ENCODE measurements at regions not wholly inside any gene's neighbourhood (a gene's known extent, or its start where the extent isn't known, plus 50 kb on each side); places are given as distances from the start of the nearest gene placed in this dataset.

GRCh38 chr2:65991381-65992197, 443.3 kb upstream of the MEIS1 start:
- no peak overlapping the region for H3K14ac ChIP-seq (ENCODE audit: low read length)
- no peak overlapping the region for H3K4ac ChIP-seq (ENCODE audit: low read depth, low read length)
- no peak overlapping the region for H2BK5ac ChIP-seq (ENCODE audit: low read depth, low read length, poor library complexity)
- peak overlapping the region; percentile 19 for H3K27ac ChIP-seq (ENCODE audit: low read depth, low read length)
- H3K27me3 ChIP-seq (ENCODE audit: insufficient read depth, low read length): no peaks in the 10 kb centered on the region
- no peak overlapping the region for H3K23ac ChIP-seq (ENCODE audit: low read length)
- no peaks in the 10 kb centered on the region for H3K79me1 ChIP-seq (ENCODE audit: low read length)
- H3K4me1 ChIP-seq (ENCODE audit: control insufficient read depth in 1 of 2, insufficient read depth in 2 of 2, low read length in 2 of 2): peaks cover 0 to 3% of the 10 kb centered on the region in 2 experiments
- H2AFZ ChIP-seq (ENCODE audit: insufficient read depth, low read length, poor library complexity): no peak overlapping the region
- no peak overlapping the region for H3K9ac ChIP-seq (ENCODE audit: low read length)
- H3K9me3 ChIP-seq (ENCODE audit: insufficient read depth, low read depth, low read length): no peaks in the 10 kb centered on the region
- H4K12ac ChIP-seq (ENCODE audit: low read depth, low read length): no peak overlapping the region
- H3K36me3 ChIP-seq (ENCODE audit: control insufficient read depth in 1 of 2, insufficient read depth in 2 of 2, low read length in 2 of 2): no peaks in the 10 kb centered on the region
- no peak overlapping the region for H4K8ac ChIP-seq (ENCODE audit: low read depth, low read length)
- H2AK5ac ChIP-seq (ENCODE audit: low read length): no peak overlapping the region
- no peak overlapping the region for H2BK120ac ChIP-seq (ENCODE audit: insufficient read depth, low read length, poor library complexity)
- H2BK12ac ChIP-seq (ENCODE audit: low read length): no peak overlapping the region
- WGBS (ENCODE audit: extremely low coverage, insufficient coverage, insufficient read length): no CpG with 5 or more reads among the region's 9 CpGs
- H3K4me3 ChIP-seq (ENCODE audit: low read depth, low read length): no peak overlapping the region
- H3K4me2 ChIP-seq (ENCODE audit: low read length): no peak overlapping the region
- H3K18ac ChIP-seq (ENCODE audit: low read length): no peak overlapping the region
- H4K91ac ChIP-seq (ENCODE audit: low read depth, low read length): no peak overlapping the region
- no peaks in the 10 kb centered on the region for H3K79me2 ChIP-seq (ENCODE audit: control insufficient read depth, insufficient read depth, low read length, poor library complexity)
- no peak for DNase-seq

GRCh38 chr2:65985986-65986385, 448.9 kb upstream of the MEIS1 start:
- H3K4me1 ChIP-seq (ENCODE audit: control insufficient read depth in 1 of 2, insufficient read depth in 2 of 2, low read length in 2 of 2): no peaks in the 10 kb centered on the region
- no peaks in the 10 kb centered on the region for H3K9me3 ChIP-seq (ENCODE audit: insufficient read depth, low read depth, low read length)
- no peak overlapping the region for H3K4me3 ChIP-seq (ENCODE audit: low read depth, low read length)
- DNase-seq: no peak
- H3K79me1 ChIP-seq (ENCODE audit: low read length): no peaks in the 10 kb centered on the region
- no peak overlapping the region for H2BK12ac ChIP-seq (ENCODE audit: low read length)
- no peaks in the 10 kb centered on the region for H3K36me3 ChIP-seq (ENCODE audit: control insufficient read depth in 1 of 2, insufficient read depth in 2 of 2, low read length in 2 of 2)
- H4K8ac ChIP-seq (ENCODE audit: low read depth, low read length): no peak overlapping the region
- H3K27ac ChIP-seq (ENCODE audit: low read depth, low read length): no peak overlapping the region
- no peak overlapping the region for H3K4ac ChIP-seq (ENCODE audit: low read depth, low read length)
- no peak overlapping the region for H3K18ac ChIP-seq (ENCODE audit: low read length)
- H3K23ac ChIP-seq (ENCODE audit: low read length): no peak overlapping the region
- H3K9ac ChIP-seq (ENCODE audit: low read length): no peak overlapping the region
- H3K14ac ChIP-seq (ENCODE audit: low read length): no peak overlapping the region
- no peak overlapping the region for H4K91ac ChIP-seq (ENCODE audit: low read depth, low read length)
- no peak overlapping the region for H2BK120ac ChIP-seq (ENCODE audit: insufficient read depth, low read length, poor library complexity)
- H2AK5ac ChIP-seq (ENCODE audit: low read length): no peak overlapping the region
- H4K12ac ChIP-seq (ENCODE audit: low read depth, low read length): no peak overlapping the region
- no peak overlapping the region for H3K4me2 ChIP-seq (ENCODE audit: low read length)
- H2AFZ ChIP-seq (ENCODE audit: insufficient read depth, low read length, poor library complexity): no peak overlapping the region
- no peaks in the 10 kb centered on the region for H3K27me3 ChIP-seq (ENCODE audit: insufficient read depth, low read length)
- H3K79me2 ChIP-seq (ENCODE audit: control insufficient read depth, insufficient read depth, low read length, poor library complexity): no peaks in the 10 kb centered on the region
- no peak overlapping the region for H2BK5ac ChIP-seq (ENCODE audit: low read depth, low read length, poor library complexity)

GRCh38 chr2:65980531-65980930, 454.4 kb upstream of the MEIS1 start:
- Histone ChIP-seq H4K91ac (ENCODE audit: low read depth, low read length) (no peak overlapping the region), H3K18ac (ENCODE audit: low read length) (no peak overlapping the region), H3K4me3 (ENCODE audit: low read depth, low read length) (no peak overlapping the region), H2BK12ac (ENCODE audit: low read length) (no peak overlapping the region), H3K23ac (ENCODE audit: low read length) (no peak overlapping the region), H2BK120ac (ENCODE audit: insufficient read depth, low read length, poor library complexity) (no peak overlapping the region), H3K4me2 (ENCODE audit: low read length) (no peak overlapping the region), H2BK5ac (ENCODE audit: low read depth, low read length, poor library complexity) (no peak overlapping the region), H2AFZ (ENCODE audit: insufficient read depth, low read length, poor library complexity) (no peak overlapping the region), H4K8ac (ENCODE audit: low read depth, low read length) (no peak overlapping the region), H3K4ac (ENCODE audit: low read depth, low read length) (no peak overlapping the region), H3K36me3 (ENCODE audit: control insufficient read depth in 1 of 2, insufficient read depth in 2 of 2, low read length in 2 of 2) (no peaks in the 10 kb centered on the region), H3K79me2 (ENCODE audit: control insufficient read depth, insufficient read depth, low read length, poor library complexity) (no peaks in the 10 kb centered on the region), H3K9me3 (ENCODE audit: insufficient read depth, low read depth, low read length) (no peaks in the 10 kb centered on the region), H3K27me3 (ENCODE audit: insufficient read depth, low read length) (no peaks in the 10 kb centered on the region), H3K79me1 (ENCODE audit: low read length) (no peaks in the 10 kb centered on the region), H3K9ac (ENCODE audit: low read length) (no peak overlapping the region), H3K4me1 (ENCODE audit: control insufficient read depth in 1 of 2, insufficient read depth in 2 of 2, low read length in 2 of 2) (no peaks in the 10 kb centered on the region), H2AK5ac (ENCODE audit: low read length) (no peak overlapping the region), H3K14ac (ENCODE audit: low read length) (no peak overlapping the region), H3K27ac (ENCODE audit: low read depth, low read length) (no peak overlapping the region), H4K12ac (ENCODE audit: low read depth, low read length) (no peak overlapping the region)
- WGBS (ENCODE audit: extremely low coverage, insufficient coverage, insufficient read length): no CpG with 5 or more reads among the region's 1 CpG
- DNase-seq: no peak

- Histone ChIP-seq H4K91ac (ENCODE audit: low read depth, low read length) (no peak overlapping the region), H2AFZ (ENCODE audit: insufficient read depth, low read length, poor library complexity) (no peak overlapping the region), H3K27ac (ENCODE audit: low read depth, low read length) (no peak overlapping the region), H4K8ac (ENCODE audit: low read depth, low read length) (no peak overlapping the region), H3K18ac (ENCODE audit: low read length) (no peak overlapping the region), H3K9ac (ENCODE audit: low read length) (no peak overlapping the region), H3K4me3 (ENCODE audit: low read depth, low read length) (no peak overlapping the region), H3K4me1 (ENCODE audit: control insufficient read depth in 1 of 2, insufficient read depth in 2 of 2, low read length in 2 of 2) (no peaks in the 10 kb centered on the region), H3K14ac (ENCODE audit: low read length) (no peak overlapping the region), H3K9me3 (ENCODE audit: insufficient read depth, low read depth, low read length) (no peaks in the 10 kb centered on the region), H3K23ac (ENCODE audit: low read length) (no peak overlapping the region), H4K12ac (ENCODE audit: low read depth, low read length) (no peak overlapping the region), H2BK5ac (ENCODE audit: low read depth, low read length, poor library complexity) (no peak overlapping the region), H3K4me2 (ENCODE audit: low read length) (no peak overlapping the region), H2BK12ac (ENCODE audit: low read length) (no peak overlapping the region), H3K79me2 (ENCODE audit: control insufficient read depth, insufficient read depth, low read length, poor library complexity) (no peaks in the 10 kb centered on the region), H2AK5ac (ENCODE audit: low read length) (no peak overlapping the region), H3K27me3 (ENCODE audit: insufficient read depth, low read length) (no peaks in the 10 kb centered on the region), H3K4ac (ENCODE audit: low read depth, low read length) (no peak overlapping the region), H2BK120ac (ENCODE audit: insufficient read depth, low read length, poor library complexity) (no peak overlapping the region), H3K36me3 (ENCODE audit: control insufficient read depth in 1 of 2, insufficient read depth in 2 of 2, low read length in 2 of 2) (no peaks in the 10 kb centered on the region), H3K79me1 (ENCODE audit: low read length) (no peaks in the 10 kb centered on the region)
- no peak for DNase-seq
- WGBS (ENCODE audit: extremely low coverage, insufficient coverage, insufficient read length): no CpG with 5 or more reads among the region's 7 CpGs
Observed at GRCh38 chr2:65979446-65979845, 455.5 kb upstream of the MEIS1 start.
